ENCODE measurements at regions not wholly inside any gene's neighbourhood (a gene's known extent, or its start where the extent isn't known, plus 50 kb on each side); places are given as distances from the start of the nearest gene placed in this dataset.

DNA sequence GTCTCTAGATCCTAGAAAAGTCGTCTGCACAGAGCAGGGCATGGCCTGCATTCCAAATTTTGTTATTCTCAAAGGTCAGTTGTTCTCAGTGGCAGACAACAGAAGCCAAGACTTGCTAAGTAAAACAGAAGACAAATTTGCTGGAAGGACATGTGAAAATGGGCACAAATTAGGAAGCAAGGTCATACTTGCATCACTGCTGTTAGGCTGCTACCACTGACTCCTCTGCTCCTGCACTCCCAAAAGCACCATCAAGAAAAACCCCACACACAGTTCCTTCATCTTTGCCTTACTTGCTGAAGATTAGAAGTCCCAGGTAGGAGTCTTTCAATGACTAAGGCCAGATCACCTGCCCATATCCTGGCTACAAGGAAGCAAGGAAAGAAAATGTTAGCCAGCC lies 69.9 kb upstream of the ATP2C1 start:
- no peak for ATAC-seq
- TF ChIP-seq, protein P1, sequence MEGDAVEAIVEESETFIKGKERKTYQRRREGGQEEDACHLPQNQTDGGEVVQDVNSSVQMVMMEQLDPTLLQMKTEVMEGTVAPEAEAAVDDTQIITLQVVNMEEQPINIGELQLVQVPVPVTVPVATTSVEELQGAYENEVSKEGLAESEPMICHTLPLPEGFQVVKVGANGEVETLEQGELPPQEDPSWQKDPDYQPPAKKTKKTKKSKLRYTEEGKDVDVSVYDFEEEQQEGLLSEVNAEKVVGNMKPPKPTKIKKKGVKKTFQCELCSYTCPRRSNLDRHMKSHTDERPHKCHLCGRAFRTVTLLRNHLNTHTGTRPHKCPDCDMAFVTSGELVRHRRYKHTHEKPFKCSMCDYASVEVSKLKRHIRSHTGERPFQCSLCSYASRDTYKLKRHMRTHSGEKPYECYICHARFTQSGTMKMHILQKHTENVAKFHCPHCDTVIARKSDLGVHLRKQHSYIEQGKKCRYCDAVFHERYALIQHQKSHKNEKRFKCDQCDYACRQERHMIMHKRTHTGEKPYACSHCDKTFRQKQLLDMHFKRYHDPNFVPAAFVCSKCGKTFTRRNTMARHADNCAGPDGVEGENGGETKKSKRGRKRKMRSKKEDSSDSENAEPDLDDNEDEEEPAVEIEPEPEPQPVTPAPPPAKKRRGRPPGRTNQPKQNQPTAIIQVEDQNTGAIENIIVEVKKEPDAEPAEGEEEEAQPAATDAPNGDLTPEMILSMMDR (IDR thresholded peaks at IDR 0.05): no peak
- Histone ChIP-seq H3K9me3 (no peaks in the 10 kb centered on the region), H3K27ac (no peak overlapping the region), H3K36me3 (ENCODE audit: insufficient read depth in 1 of 2, low read depth in 1 of 2) (no peaks in the 10 kb centered on the region), H3K27me3 (ENCODE audit: insufficient read depth in 3 of 3, low read length in 2 of 3) (no peaks in the 10 kb centered on the region), H3K4me1 (no peaks in the 10 kb centered on the region), H3K4me3 (no peak overlapping the region)
- WGBS, 3 donors: 60 to 75% (median 62%) methylated on average over 1 of the region's 1 CpG
- intact Hi-C loops (cut with DNase I): loop anchor here in 1 of 2 donors (5.0 kb wide), 1 partner anchor 47 kb away; no protein-coding TSS in a partner anchor
- no peak for DNase-seq

DNA sequence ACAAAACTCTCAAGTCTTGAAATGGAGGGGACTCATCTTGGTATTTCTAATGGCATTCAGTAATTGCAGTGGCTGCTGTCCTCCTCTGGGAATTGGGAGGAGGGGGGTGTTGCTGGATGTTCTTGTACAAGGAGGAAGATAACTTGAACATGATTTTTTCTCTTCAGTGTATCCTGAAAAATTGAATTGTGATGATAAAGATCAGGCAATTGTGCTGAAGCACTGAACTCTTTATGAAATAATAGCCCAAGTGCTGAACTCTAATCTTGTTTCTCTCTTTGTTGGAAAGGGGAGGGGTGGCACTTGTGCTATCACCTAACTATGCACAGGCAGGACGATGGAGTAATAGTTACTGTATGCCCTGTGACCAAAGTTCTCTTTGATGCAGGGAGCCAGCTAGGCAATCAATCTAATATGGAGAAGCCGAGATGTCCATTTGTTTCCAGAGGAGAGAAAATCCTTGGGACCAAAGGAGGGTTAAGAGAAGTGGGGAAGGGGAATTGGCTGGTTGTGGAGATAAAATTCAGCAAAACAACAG lies 68.1 kb upstream of the ATP2C1 start:
- no peaks in the 10 kb centered on the region for H3K36me3 ChIP-seq (ENCODE audit: insufficient read depth in 1 of 2, low read depth in 1 of 2)
- no peaks in the 10 kb centered on the region for H3K9me3 ChIP-seq
- intact Hi-C loops (cut with DNase I): no loop called here
- H3K27ac ChIP-seq: no peak overlapping the region
- H3K4me1 ChIP-seq: no peaks in the 10 kb centered on the region
- DNase-seq (no peak), ATAC-seq (no peak)
- 79 to 83% (median 83%) methylated on average over 2 of the region's 2 CpGs for WGBS, 3 donors
- no peak overlapping the region for H3K4me3 ChIP-seq
- H3K27me3 ChIP-seq (ENCODE audit: insufficient read depth in 3 of 3, low read length in 2 of 3): no peaks in the 10 kb centered on the region
- TF ChIP-seq, protein P1 (IDR thresholded peaks at IDR 0.05): no peak

DNA sequence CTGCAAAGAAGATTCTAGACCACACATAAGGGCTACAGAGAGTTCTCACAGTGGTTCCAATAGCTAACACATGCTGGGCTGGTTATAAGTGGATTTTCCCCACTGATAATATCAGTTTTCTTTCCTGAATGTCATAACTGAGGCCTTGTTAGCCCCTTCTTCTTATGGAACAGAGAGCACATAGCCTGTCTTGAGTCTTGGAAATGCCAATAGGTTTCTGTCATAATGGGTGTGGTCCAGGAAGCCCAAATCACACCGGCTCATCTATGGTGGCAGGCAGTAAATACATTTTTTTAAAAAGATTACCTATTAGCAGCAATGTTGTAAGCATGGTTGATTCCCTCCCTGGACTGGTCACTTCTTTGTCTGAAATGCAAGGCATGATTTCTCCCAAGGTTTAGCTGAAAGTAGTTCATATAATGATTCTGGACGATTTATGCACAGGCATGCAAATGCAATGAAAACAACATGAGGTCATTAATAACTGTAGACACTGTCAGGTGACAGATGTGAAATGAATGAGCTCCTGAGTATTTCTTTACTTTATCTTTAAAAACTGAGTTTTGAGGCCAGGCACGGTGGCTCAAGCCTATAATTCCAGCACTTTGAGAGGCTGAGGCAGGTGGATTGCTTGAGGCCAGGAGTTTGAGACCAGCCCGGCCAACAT lies 67.2 kb upstream of the ATP2C1 start:
- DNase-seq (no peak), ATAC-seq (no peak)
- TF ChIP-seq, protein P1 (IDR thresholded peaks at IDR 0.05): no peak
- H3K4me3 ChIP-seq: no peak overlapping the region
- H3K27me3 ChIP-seq (ENCODE audit: insufficient read depth in 3 of 3, low read length in 2 of 3): no peaks in the 10 kb centered on the region
- intact Hi-C loops (cut with DNase I): no loop called here
- H3K36me3 ChIP-seq (ENCODE audit: insufficient read depth in 1 of 2, low read depth in 1 of 2): no peaks in the 10 kb centered on the region
- H3K9me3 ChIP-seq: no peaks in the 10 kb centered on the region
- H3K27ac ChIP-seq: no peak overlapping the region
- H3K4me1 ChIP-seq: no peaks in the 10 kb centered on the region
- WGBS, 3 donors: 73 to 78% (median 75%) methylated on average over 4 of the region's 4 CpGs

DNA sequence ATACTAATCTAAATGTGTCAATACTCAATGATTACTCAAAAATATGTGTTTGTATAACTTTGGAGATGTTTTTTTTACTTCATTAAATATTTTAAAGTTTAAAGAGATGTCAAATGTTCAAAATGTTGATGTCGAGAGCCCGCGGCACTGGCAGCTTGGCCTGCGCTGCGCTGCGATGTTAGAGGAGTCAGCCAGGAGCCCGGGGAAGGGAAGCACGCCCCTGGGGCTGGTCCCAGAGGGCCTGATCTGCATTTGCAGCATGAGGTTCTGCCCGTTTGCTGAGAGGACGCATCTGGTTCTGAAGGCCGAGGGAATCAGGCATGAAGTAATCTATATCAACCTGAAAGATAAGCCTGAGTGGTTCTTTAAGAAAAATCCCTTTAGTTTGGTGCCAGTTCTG lies 66.4 kb upstream of the ATP2C1 start:
- ATAC-seq (no peak), DNase-seq (no peak)
- no peaks in the 10 kb centered on the region for H3K36me3 ChIP-seq (ENCODE audit: insufficient read depth in 1 of 2, low read depth in 1 of 2)
- H3K4me3 ChIP-seq: no peak overlapping the region
- TF ChIP-seq, protein P1 (IDR thresholded peaks at IDR 0.05): no peak
- no peaks in the 10 kb centered on the region for H3K4me1 ChIP-seq
- H3K9me3 ChIP-seq: no peaks in the 10 kb centered on the region
- no peaks in the 10 kb centered on the region for H3K27me3 ChIP-seq (ENCODE audit: insufficient read depth in 3 of 3, low read length in 2 of 3)
- H3K27ac ChIP-seq: no peak overlapping the region
- intact Hi-C loops (cut with DNase I): no loop called here
- 81 to 88% (median 86%) methylated on average over 11 of the region's 11 CpGs for WGBS, 3 donors

Measured in psoas muscle (tissue), 7 donors.